ENCODE measurements at regions not wholly inside any gene's neighbourhood (a gene's known extent, or its start where the extent isn't known, plus 50 kb on each side); places are given as distances from the start of the nearest gene placed in this dataset.

DNA sequence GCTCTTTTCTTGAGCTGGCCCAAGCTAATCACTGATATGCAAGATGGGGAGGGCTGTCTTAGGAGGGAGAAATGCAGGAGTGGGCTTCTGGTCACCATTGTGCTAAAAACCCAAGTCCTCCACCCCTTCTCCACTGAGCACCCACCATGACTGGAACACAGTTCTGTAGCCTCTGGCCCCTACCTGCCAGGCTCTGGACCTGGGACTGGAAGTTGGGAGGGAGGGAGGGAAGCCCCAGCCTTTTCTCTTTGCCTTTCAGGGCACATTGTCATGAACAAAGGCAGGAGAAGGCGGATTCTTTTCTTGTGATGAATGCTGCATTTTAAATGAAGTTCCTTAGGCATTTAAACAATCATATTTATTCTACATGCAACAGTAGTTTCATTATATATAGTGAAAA, 559.1 kb upstream of the TRPC7 start:
- no peak overlapping the region for H3K27ac ChIP-seq
- TF ChIP-seq, protein P1, sequence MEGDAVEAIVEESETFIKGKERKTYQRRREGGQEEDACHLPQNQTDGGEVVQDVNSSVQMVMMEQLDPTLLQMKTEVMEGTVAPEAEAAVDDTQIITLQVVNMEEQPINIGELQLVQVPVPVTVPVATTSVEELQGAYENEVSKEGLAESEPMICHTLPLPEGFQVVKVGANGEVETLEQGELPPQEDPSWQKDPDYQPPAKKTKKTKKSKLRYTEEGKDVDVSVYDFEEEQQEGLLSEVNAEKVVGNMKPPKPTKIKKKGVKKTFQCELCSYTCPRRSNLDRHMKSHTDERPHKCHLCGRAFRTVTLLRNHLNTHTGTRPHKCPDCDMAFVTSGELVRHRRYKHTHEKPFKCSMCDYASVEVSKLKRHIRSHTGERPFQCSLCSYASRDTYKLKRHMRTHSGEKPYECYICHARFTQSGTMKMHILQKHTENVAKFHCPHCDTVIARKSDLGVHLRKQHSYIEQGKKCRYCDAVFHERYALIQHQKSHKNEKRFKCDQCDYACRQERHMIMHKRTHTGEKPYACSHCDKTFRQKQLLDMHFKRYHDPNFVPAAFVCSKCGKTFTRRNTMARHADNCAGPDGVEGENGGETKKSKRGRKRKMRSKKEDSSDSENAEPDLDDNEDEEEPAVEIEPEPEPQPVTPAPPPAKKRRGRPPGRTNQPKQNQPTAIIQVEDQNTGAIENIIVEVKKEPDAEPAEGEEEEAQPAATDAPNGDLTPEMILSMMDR (conservative IDR thresholded peaks at IDR 0.05), result no peak

DNA sequence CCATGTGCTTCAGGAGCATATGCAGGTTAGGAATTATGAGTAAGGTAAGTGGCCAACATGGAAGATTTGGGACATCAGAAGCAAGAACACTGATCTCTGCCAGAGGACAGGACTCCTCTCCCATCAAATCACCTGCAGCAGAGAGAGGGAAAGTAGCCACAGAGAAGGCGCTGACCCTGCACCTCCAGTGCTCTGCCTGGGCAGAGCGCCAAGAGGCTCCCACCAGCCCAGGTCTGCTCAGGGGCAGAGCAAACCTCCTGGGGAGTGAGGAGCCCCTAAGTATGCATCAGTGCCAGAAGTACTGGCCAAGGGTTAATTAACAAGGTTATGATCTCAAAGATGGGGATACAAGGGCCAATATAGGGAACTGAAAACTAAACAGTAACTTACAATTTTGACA, 545.3 kb upstream of the TRPC7 start:
- TF ChIP-seq, protein P1 (conservative IDR thresholded peaks at IDR 0.05), result no peak
- H3K27ac ChIP-seq, result no peak overlapping the region

DNA sequence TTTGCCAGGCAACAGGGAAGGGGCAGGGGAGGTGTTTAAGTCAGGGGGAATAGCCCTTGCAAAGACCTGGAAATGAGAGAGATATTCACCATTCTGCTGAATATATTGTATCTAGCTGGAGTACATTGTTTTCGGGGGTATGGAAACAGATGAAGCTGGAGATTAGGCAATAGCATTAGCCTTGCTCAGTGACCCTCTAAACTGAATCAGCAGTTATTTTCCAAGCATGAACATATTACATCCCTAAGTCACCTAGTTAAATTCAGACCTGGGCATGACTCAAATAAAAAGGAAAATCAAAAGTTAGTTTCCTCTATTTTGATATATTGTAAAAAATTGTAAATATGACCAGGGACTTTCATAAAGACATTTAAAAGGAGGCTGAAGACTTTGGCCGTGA, 544.6 kb upstream of the TRPC7 start:
- TF ChIP-seq, protein P1 (conservative IDR thresholded peaks at IDR 0.05), result no peak

DNA sequence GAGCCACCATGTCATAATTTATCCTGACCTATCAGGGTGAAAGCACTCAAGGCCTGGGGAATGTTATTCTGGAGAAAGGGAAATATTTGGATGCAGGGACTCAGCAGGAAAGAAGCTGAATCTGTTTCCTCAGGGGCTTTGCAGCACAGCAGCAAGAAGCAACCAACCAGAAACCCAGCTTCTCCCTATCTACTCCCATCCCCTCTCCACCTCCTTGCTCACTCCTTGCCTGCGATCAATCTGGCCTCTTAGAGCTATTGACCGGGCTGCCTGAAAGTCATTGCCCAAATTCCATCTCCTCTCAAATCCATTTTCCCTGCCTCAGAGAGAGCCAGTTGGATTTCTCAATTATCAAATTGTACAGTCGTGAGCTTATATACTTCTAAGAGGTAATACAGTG, 542.0 kb upstream of the TRPC7 start:
- TF ChIP-seq, protein P1 (conservative IDR thresholded peaks at IDR 0.05), result no peak
- no peak overlapping the region for H3K27ac ChIP-seq

More for the DNA sequence above, 544.6 kb upstream of the TRPC7 start:
- H3K27ac ChIP-seq, result no peak overlapping the region

DNA sequence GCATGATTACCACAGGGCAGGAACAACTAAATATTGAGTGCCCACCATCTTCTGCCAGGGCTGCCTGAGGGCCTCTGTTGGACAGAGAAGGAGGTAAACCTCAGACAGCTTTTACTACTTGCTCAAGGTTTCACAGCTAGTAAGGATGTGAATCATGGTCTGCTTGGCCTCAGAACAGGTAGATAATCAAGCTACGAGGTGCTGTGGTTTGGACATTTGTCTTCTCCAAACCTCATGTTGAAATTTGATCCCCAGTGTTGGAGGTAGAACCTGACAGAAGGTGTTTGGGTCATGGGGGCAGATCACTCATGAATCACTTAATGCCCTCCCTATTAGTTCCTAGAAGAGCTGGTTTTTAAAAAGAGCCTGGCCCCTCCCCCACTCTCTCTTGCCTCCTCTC, 541.2 kb upstream of the TRPC7 start:
- TF ChIP-seq, protein P1 (conservative IDR thresholded peaks at IDR 0.05), result no peak
- no peak overlapping the region for H3K27ac ChIP-seq

DNA sequence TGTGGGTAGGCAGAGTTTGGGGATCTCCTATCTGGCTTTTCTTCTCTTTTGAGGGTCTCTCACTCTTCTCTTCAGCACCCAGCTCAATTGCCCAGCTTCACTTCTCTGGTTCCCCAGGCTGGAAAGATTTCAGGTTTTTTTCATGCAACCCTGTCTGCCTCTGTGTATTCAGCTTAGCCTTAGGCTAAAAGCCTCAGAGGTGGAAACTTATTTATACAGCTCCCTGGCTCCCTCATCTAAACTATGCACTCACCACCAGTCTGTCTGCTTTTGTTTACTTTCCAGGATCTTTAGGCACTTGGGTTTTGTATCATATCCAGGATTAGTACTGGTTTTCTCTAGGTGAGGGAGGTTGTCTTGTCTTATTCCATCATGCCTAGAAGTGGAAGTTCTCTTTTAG, 540.2 kb upstream of the TRPC7 start:
- H3K27ac ChIP-seq, result no peak overlapping the region
- TF ChIP-seq, protein P1 (conservative IDR thresholded peaks at IDR 0.05), result no peak

DNA sequence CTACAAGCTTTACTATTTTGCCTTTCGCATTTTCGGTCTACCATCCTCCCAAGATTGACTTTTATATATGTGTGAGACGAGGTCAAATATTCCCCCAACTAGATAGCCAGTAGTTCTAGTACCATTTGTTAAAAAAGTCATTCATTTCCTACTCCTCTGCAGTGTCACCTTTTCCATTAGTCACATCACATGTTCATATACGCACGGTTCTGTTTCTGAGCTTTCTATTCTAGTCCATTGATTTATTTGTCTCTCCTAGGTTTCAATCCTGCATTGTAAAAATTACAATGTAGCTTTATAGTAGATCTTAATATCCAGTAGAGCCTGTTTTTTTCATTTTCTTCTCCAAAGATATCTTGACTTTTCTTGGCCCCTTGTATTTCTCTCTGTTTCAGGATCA, 528.7 kb upstream of the TRPC7 start:
- H3K27ac ChIP-seq, result no peak overlapping the region
- TF ChIP-seq, protein P1 (conservative IDR thresholded peaks at IDR 0.05), result no peak

DNA sequence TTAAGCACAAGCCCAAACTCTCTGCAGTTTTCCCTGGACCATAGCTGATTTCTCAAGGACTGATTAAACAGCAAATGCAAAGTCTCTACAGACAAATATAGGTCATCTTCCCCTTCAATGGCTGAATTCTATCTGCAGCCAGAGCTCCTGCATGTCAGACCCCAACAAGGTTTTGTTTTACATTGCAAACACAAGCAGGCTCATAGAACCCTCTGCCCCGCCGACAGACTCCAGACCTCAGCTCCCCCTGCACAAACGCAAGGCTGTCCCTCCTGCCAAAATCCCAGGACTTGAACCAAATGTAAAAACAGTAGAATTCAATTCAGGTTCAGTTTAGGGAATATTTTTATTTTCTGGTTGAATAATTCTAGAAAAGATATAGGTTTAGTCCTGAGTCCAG, 526.7 kb upstream of the TRPC7 start:
- H3K27ac ChIP-seq, result no peak overlapping the region
- TF ChIP-seq, protein P1 (conservative IDR thresholded peaks at IDR 0.05), result no peak
